ENCODE measurements at regions not wholly inside any gene's neighbourhood (a gene's known extent, or its start where the extent isn't known, plus 50 kb on each side); places are given as distances from the start of the nearest gene placed in this dataset.

GRCh38 chr2:211114826-211115455, 558.5 kb downstream of the CPS1 start:
- WGBS, result 69% methylated on average over 1 of the region's 1 CpG

GRCh38 chr2:211117026-211117425, 560.6 kb downstream of the CPS1 start:
- DNase-seq (no peak), ATAC-seq (no peak)
- no peaks in the 10 kb centered on the region for H3K4me1 ChIP-seq (ENCODE audit: control insufficient read depth, insufficient read depth, low read length)
- intact Hi-C loops (cut with DNase I), result no loop called here
- H3K27me3 ChIP-seq (ENCODE audit: control insufficient read depth, insufficient read depth), result no peaks in the 10 kb centered on the region
- H3K4me3 ChIP-seq (ENCODE audit: low read length), result no peak overlapping the region
- no peaks in the 10 kb centered on the region for H3K9me3 ChIP-seq (ENCODE audit: control insufficient read depth, low read length)
- H3K27ac ChIP-seq (ENCODE audit: low read length), result no peak overlapping the region
- 76% methylated on average over 1 of the region's 1 CpG for WGBS

More at GRCh38 chr2:211114826-211115455, 558.5 kb downstream of the CPS1 start:
- intact Hi-C loops (cut with DNase I), result no loop called here
- Histone ChIP-seq H3K27ac (ENCODE audit: low read length) (no peak overlapping the region), H3K27me3 (ENCODE audit: control insufficient read depth, insufficient read depth) (no peaks in the 10 kb centered on the region), H3K4me3 (ENCODE audit: low read length) (no peak overlapping the region), H3K9me3 (ENCODE audit: control insufficient read depth, low read length) (no peaks in the 10 kb centered on the region), H3K4me1 (ENCODE audit: control insufficient read depth, insufficient read depth, low read length) (no peaks in the 10 kb centered on the region)
- DNase-seq (no peak), ATAC-seq (no peak)

GRCh38 chr2:211126256-211126655, 569.9 kb downstream of the CPS1 start:
- DNase-seq (no peak), ATAC-seq (no peak)
- H3K9me3 ChIP-seq (ENCODE audit: control insufficient read depth, low read length), result no peaks in the 10 kb centered on the region
- H3K27ac ChIP-seq (ENCODE audit: low read length), result no peak overlapping the region
- H3K4me1 ChIP-seq (ENCODE audit: control insufficient read depth, insufficient read depth, low read length), result no peaks in the 10 kb centered on the region
- no peak overlapping the region for H3K4me3 ChIP-seq (ENCODE audit: low read length)
- intact Hi-C loops (cut with DNase I), result no loop called here
- no peaks in the 10 kb centered on the region for H3K27me3 ChIP-seq (ENCODE audit: control insufficient read depth, insufficient read depth)

- intact Hi-C loops (cut with DNase I), result no loop called here
- Histone ChIP-seq H3K4me1 (ENCODE audit: control insufficient read depth, insufficient read depth, low read length) (no peaks in the 10 kb centered on the region), H3K9me3 (ENCODE audit: control insufficient read depth, low read length) (no peaks in the 10 kb centered on the region), H3K4me3 (ENCODE audit: low read length) (no peak overlapping the region), H3K27ac (ENCODE audit: low read length) (no peak overlapping the region), H3K27me3 (ENCODE audit: control insufficient read depth, insufficient read depth) (no peaks in the 10 kb centered on the region)
- ATAC-seq (no peak), DNase-seq (no peak)
- WGBS, result 68% methylated on average over 2 of the region's 2 CpGs
Measured at GRCh38 chr2:211127501-211127900, 571.1 kb downstream of the CPS1 start.

- no peak for ATAC-seq
- 70% methylated on average over 3 of the region's 3 CpGs for WGBS
- Histone ChIP-seq H3K4me1 (ENCODE audit: control insufficient read depth, insufficient read depth, low read length) (no peaks in the 10 kb centered on the region), H3K27me3 (ENCODE audit: control insufficient read depth, insufficient read depth) (no peaks in the 10 kb centered on the region), H3K9me3 (ENCODE audit: control insufficient read depth, low read length) (no peaks in the 10 kb centered on the region), H3K4me3 (ENCODE audit: low read length) (no peak overlapping the region), H3K27ac (ENCODE audit: low read length) (no peak overlapping the region)
- no peak for DNase-seq
- intact Hi-C loops (cut with DNase I), result no loop called here
Measured at GRCh38 chr2:211128287-211128686, 571.9 kb downstream of the CPS1 start.

GRCh38 chr2:211129798-211130197, 573.4 kb downstream of the CPS1 start:
- WGBS, result 68% methylated on average over 3 of the region's 3 CpGs
- Histone ChIP-seq H3K4me1 (ENCODE audit: control insufficient read depth, insufficient read depth, low read length) (no peaks in the 10 kb centered on the region), H3K4me3 (ENCODE audit: low read length) (no peak overlapping the region), H3K9me3 (ENCODE audit: control insufficient read depth, low read length) (no peaks in the 10 kb centered on the region), H3K27ac (ENCODE audit: low read length) (no peak overlapping the region), H3K27me3 (ENCODE audit: control insufficient read depth, insufficient read depth) (no peaks in the 10 kb centered on the region)
- DNase-seq (no peak), ATAC-seq (no peak)
- intact Hi-C loops (cut with DNase I), result no loop called here

- no peak for DNase-seq
- no peaks in the 10 kb centered on the region for H3K27me3 ChIP-seq (ENCODE audit: control insufficient read depth, insufficient read depth)
- ATAC-seq, result no peak
- H3K27ac ChIP-seq (ENCODE audit: low read length), result no peak overlapping the region
- intact Hi-C loops (cut with DNase I), result no loop called here
- 65% methylated on average over 2 of the region's 2 CpGs for WGBS
- no peaks in the 10 kb centered on the region for H3K9me3 ChIP-seq (ENCODE audit: control insufficient read depth, low read length)
- H3K4me3 ChIP-seq (ENCODE audit: low read length), result no peak overlapping the region
- no peaks in the 10 kb centered on the region for H3K4me1 ChIP-seq (ENCODE audit: control insufficient read depth, insufficient read depth, low read length)
Measured at GRCh38 chr2:211132046-211132445, 575.6 kb downstream of the CPS1 start.

GRCh38 chr2:211132573-211132972, 576.2 kb downstream of the CPS1 start:
- ATAC-seq, result no peak
- H3K27ac ChIP-seq (ENCODE audit: low read length), result no peak overlapping the region
- no peak for DNase-seq
- intact Hi-C loops (cut with DNase I), result no loop called here
- no peaks in the 10 kb centered on the region for H3K27me3 ChIP-seq (ENCODE audit: control insufficient read depth, insufficient read depth)
- no peaks in the 10 kb centered on the region for H3K9me3 ChIP-seq (ENCODE audit: control insufficient read depth, low read length)
- WGBS, result 62% methylated on average over 2 of the region's 2 CpGs
- no peak overlapping the region for H3K4me3 ChIP-seq (ENCODE audit: low read length)
- H3K4me1 ChIP-seq (ENCODE audit: control insufficient read depth, insufficient read depth, low read length), result no peaks in the 10 kb centered on the region

GRCh38 chr2:211133766-211134165, 577.4 kb downstream of the CPS1 start:
- ATAC-seq (no peak), DNase-seq (no peak)
- Histone ChIP-seq H3K4me3 (ENCODE audit: low read length) (no peak overlapping the region), H3K27me3 (ENCODE audit: control insufficient read depth, insufficient read depth) (no peaks in the 10 kb centered on the region), H3K9me3 (ENCODE audit: control insufficient read depth, low read length) (no peaks in the 10 kb centered on the region), H3K27ac (ENCODE audit: low read length) (no peak overlapping the region), H3K4me1 (ENCODE audit: control insufficient read depth, insufficient read depth, low read length) (no peaks in the 10 kb centered on the region)
- intact Hi-C loops (cut with DNase I), result no loop called here
- WGBS, result 57% methylated on average over 1 of the region's 1 CpG

GRCh38 chr2:211138551-211138950, 582.2 kb downstream of the CPS1 start:
- DNase-seq, result no peak
- Histone ChIP-seq H3K27ac (ENCODE audit: low read length) (no peak overlapping the region), H3K27me3 (ENCODE audit: control insufficient read depth, insufficient read depth) (no peaks in the 10 kb centered on the region), H3K9me3 (ENCODE audit: control insufficient read depth, low read length) (no peaks in the 10 kb centered on the region), H3K4me1 (ENCODE audit: control insufficient read depth, insufficient read depth, low read length) (no peaks in the 10 kb centered on the region), H3K4me3 (ENCODE audit: low read length) (no peak overlapping the region)
- intact Hi-C loops (cut with DNase I), result no loop called here
- 78% methylated on average over 5 of the region's 5 CpGs for WGBS
- no peak for ATAC-seq

GRCh38 chr2:211141646-211142045, 585.2 kb downstream of the CPS1 start:
- 77% methylated on average over 4 of the region's 4 CpGs for WGBS
- no peaks in the 10 kb centered on the region for H3K27me3 ChIP-seq (ENCODE audit: control insufficient read depth, insufficient read depth)
- H3K4me3 ChIP-seq (ENCODE audit: low read length), result no peak overlapping the region
- H3K27ac ChIP-seq (ENCODE audit: low read length), result no peak overlapping the region
- no peaks in the 10 kb centered on the region for H3K4me1 ChIP-seq (ENCODE audit: control insufficient read depth, insufficient read depth, low read length)
- intact Hi-C loops (cut with DNase I), result no loop called here
- no peak for ATAC-seq
- no peak for DNase-seq
- no peaks in the 10 kb centered on the region for H3K9me3 ChIP-seq (ENCODE audit: control insufficient read depth, low read length)

- Histone ChIP-seq H3K27me3 (ENCODE audit: control insufficient read depth, insufficient read depth) (no peaks in the 10 kb centered on the region), H3K4me3 (ENCODE audit: low read length) (no peak overlapping the region), H3K4me1 (ENCODE audit: control insufficient read depth, insufficient read depth, low read length) (no peaks in the 10 kb centered on the region), H3K27ac (ENCODE audit: low read length) (no peak overlapping the region), H3K9me3 (ENCODE audit: control insufficient read depth, low read length) (no peaks in the 10 kb centered on the region)
- DNase-seq, result no peak
- ATAC-seq, result no peak
- intact Hi-C loops (cut with DNase I), result no loop called here
Measured at GRCh38 chr2:211144078-211144477, 587.7 kb downstream of the CPS1 start.

Measured in right cardiac atrium (tissue), 5 donors.